Liver (tissue), 8 donors: ENCODE measurements at regions not wholly inside any gene's neighbourhood (a gene's known extent, or its start where the extent isn't known, plus 50 kb on each side); places are given as distances from the start of the nearest gene placed in this dataset.

ENCODE experiments used
- DNase-seq: peaks from one replicate; pipeline ENCODE4 v3.0.0-alpha.2; 2017; ENCODE audit warnings: low spot score
- H3K27ac ChIP-seq, 2 donors: one replicate each; pipeline ENCODE4 v1.7.0; 2013; ENCODE audit warnings: inconsistent platforms in 2 of 2, low read length in 2 of 2, control low read depth in 1 of 2, low read depth in 1 of 2, mild to moderate bottlenecking in 1 of 2
- H3K27me3 ChIP-seq, 4 donors: one replicate each; pipeline versions ENCODE4 v1.6.1 to v1.7.0; 2013; ENCODE audit warnings: low read length in 3 of 4, inconsistent platforms in 1 of 4, mild to moderate bottlenecking in 1 of 4, moderate library complexity in 1 of 4; ENCODE audit not compliant: control insufficient read depth in 4 of 4, insufficient read depth in 4 of 4
- H3K36me3 ChIP-seq, 4 donors: one replicate each; pipeline versions ENCODE4 v1.6.1 to v1.7.0; 2013; ENCODE audit warnings: low read length in 3 of 4, mild to moderate bottlenecking in 3 of 4, low read depth in 1 of 4, moderate library complexity in 1 of 4; ENCODE audit not compliant: control insufficient read depth in 4 of 4, insufficient read depth in 3 of 4
- H3K4me1 ChIP-seq, 4 donors: one replicate each; pipeline versions ENCODE4 v1.6.1 to v1.7.0; 2013; ENCODE audit warnings: low read length in 3 of 4, mild to moderate bottlenecking in 3 of 4, moderate library complexity in 1 of 4; ENCODE audit not compliant: control insufficient read depth in 4 of 4, insufficient read depth in 4 of 4
- H3K4me3 ChIP-seq, 3 donors: one replicate each; pipeline versions ENCODE4 v1.6.1 to v1.7.0; 2013; ENCODE audit warnings: low read length in 3 of 3, control low read depth in 1 of 3, low read depth in 1 of 3, mild to moderate bottlenecking in 1 of 3
- H3K9ac ChIP-seq, 2 donors: one replicate each; pipeline ENCODE4 v1.7.0; 2013; ENCODE audit warnings: low read length in 2 of 2, mild to moderate bottlenecking in 2 of 2, moderate library complexity in 2 of 2, control low read depth in 1 of 2, low read depth in 1 of 2
- H3K9me3 ChIP-seq, 4 donors: one replicate each; pipeline versions ENCODE4 v1.6.1 to v1.7.0; 2013; ENCODE audit warnings: low read length in 3 of 4; ENCODE audit not compliant: control insufficient read depth in 4 of 4
- ATF3 ChIP-seq: IDR thresholded peaks from 2 replicates; pipeline ENCODE4 v1.6.1; 2016; ENCODE audit warnings: antibody characterized with exemption
- CTCF ChIP-seq: fragments of 150-350 bp; IDR thresholded peaks from 2 replicates; pipeline ENCODE4 v1.5.1; 2017; ENCODE audit warnings: improper control_type of control experiment, low read depth, low read length; ENCODE audit not compliant: missing input control
- EGR1 ChIP-seq, 2 donors: IDR thresholded peaks; 2 replicates each; pipeline ENCODE4 v1.6.1; 2016 to 2018; ENCODE audit warnings: antibody characterized with exemption in 2 of 2, low read depth in 2 of 2
- FOXA1 ChIP-seq: IDR thresholded peaks from 2 replicates; pipeline ENCODE4 v1.6.1; 2016; ENCODE audit warnings: antibody characterized with exemption
- FOXA2 ChIP-seq: IDR thresholded peaks from 2 replicates; pipeline ENCODE4 v1.6.1; 2016; ENCODE audit warnings: antibody characterized with exemption
- GABPA ChIP-seq, 2 donors: IDR thresholded peaks in 1 of 2; conservative IDR thresholded peaks in 1 of 2; 2 replicates each; pipeline ENCODE4 v1.6.1; 2016; ENCODE audit warnings: antibody characterized with exemption in 2 of 2, mild to moderate bottlenecking in 1 of 2, moderate library complexity in 1 of 2
- HNF4A ChIP-seq, 2 donors: conservative IDR thresholded peaks; 2 replicates each; pipeline ENCODE4 v1.6.1; 2016; ENCODE audit warnings: antibody characterized with exemption in 2 of 2, mild to moderate bottlenecking in 2 of 2
- HNF4G ChIP-seq: IDR thresholded peaks from 2 replicates; pipeline ENCODE4 v1.6.1; 2016; ENCODE audit warnings: antibody characterized with exemption
- JUND ChIP-seq, 2 donors: IDR thresholded peaks; 2 replicates each; pipeline ENCODE4 v1.6.1; 2016; ENCODE audit warnings: antibody characterized with exemption in 2 of 2
- NR2F2 ChIP-seq: IDR thresholded peaks from 2 replicates; pipeline ENCODE4 v1.6.1; 2016; ENCODE audit warnings: antibody characterized with exemption
- RAD21 ChIP-seq, 2 donors: IDR thresholded peaks; 2 replicates each; pipeline ENCODE4 v1.6.1; 2016; ENCODE audit warnings: antibody characterized with exemption in 2 of 2, mild to moderate bottlenecking in 2 of 2
- REST ChIP-seq: IDR thresholded peaks from 2 replicates; pipeline ENCODE4 v1.6.1; 2016; ENCODE audit warnings: antibody characterized with exemption, mild to moderate bottlenecking
- RXRA ChIP-seq, 2 donors: IDR thresholded peaks; 2 replicates each; pipeline ENCODE4 v1.6.1; 2017 to 2018; ENCODE audit warnings: antibody characterized with exemption in 2 of 2, mild to moderate bottlenecking in 1 of 2
- SP1 ChIP-seq: IDR thresholded peaks from 2 replicates; pipeline ENCODE4 v1.6.1; 2018; ENCODE audit warnings: antibody characterized with exemption, mild to moderate bottlenecking
- TAF1 ChIP-seq: conservative IDR thresholded peaks from 2 replicates; pipeline ENCODE4 v1.6.1; 2016; ENCODE audit warnings: antibody characterized with exemption, mild to moderate bottlenecking
- YY1 ChIP-seq: IDR thresholded peaks from 2 replicates; pipeline ENCODE4 v1.6.1; 2016; ENCODE audit warnings: antibody characterized with exemption, mild to moderate bottlenecking
- WGBS: extraction: QIAGEN DNeasy Blood & Tissue Kit; methylation state at CpG from one replicate; pipeline ENCODE4 v1.1.7; 2013; 5-methylcytosine and 5-hydroxymethylcytosine counted together
- TF ChIP-seq, protein P1 (sequence below): IDR thresholded peaks from 2 replicates; pipeline ENCODE4 v1.6.1; 2016; ENCODE audit warnings: antibody characterized with exemption
- TF ChIP-seq, protein P2 (sequence below): IDR thresholded peaks from 2 replicates; pipeline ENCODE4 v1.6.1; 2016; ENCODE audit warnings: antibody characterized with exemption
- donor health status: healthy.
- donor health status: healthy.
- donor health status: healthy.
- donor health status: healthy.
- donor health status: healthy.

DNA sequence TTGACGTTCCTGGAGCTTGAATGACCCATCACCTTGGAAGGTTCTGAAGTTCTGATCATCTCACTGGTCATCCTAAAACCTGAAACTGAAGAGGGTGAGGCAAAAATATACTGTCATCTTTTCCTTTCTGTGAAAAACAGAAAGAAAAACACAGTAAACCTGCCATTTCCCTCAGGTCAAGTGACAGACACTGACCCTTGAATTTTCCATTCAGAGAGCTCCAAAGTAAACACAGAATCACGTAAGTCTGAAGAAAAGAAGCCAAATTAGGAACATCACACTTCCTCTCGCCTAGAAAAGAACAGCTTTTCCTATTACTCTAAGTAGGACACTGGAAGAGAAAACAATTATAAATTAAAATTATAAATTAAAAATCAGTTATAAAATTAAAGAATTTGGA is 78.7 kb upstream of the TGFBR2 start (continued):
- TF ChIP-seq, protein P1, sequence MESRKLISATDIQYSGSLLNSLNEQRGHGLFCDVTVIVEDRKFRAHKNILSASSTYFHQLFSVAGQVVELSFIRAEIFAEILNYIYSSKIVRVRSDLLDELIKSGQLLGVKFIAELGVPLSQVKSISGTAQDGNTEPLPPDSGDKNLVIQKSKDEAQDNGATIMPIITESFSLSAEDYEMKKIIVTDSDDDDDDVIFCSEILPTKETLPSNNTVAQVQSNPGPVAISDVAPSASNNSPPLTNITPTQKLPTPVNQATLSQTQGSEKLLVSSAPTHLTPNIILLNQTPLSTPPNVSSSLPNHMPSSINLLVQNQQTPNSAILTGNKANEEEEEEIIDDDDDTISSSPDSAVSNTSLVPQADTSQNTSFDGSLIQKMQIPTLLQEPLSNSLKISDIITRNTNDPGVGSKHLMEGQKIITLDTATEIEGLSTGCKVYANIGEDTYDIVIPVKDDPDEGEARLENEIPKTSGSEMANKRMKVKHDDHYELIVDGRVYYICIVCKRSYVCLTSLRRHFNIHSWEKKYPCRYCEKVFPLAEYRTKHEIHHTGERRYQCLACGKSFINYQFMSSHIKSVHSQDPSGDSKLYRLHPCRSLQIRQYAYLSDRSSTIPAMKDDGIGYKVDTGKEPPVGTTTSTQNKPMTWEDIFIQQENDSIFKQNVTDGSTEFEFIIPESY, result peak; percentile 60
- TF ChIP-seq NR2F2, result peak; percentile 93
- TF ChIP-seq HNF4A (conservative IDR thresholded peaks at IDR 0.05), result peak; percentile 75 to 82

DNA sequence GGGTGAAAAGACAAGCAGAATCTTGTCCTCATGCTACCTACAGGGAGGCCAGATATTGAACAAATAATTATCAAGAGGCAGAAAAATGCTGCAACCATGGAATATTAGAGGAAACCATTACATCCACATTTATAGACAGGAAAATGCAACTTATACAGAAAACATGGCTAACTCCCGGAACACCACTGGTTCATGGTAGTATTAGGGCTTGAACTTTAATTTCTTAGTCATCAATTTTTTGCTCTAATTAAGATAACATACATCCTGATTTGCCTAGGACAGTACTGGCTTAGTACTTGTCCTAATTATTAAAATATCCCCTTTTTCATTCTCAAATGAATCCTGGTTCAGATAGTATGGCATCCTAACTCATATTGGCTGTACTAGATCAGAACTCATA is 76.3 kb upstream of the TGFBR2 start:
- TF ChIP-seq NR2F2 (no peak), FOXA2 (no peak), YY1 (no peak), GABPA (IDR thresholded peaks at IDR 0.05 in 1 of 2, conservative IDR thresholded peaks at IDR 0.05 in 1 of 2) (no peak), FOXA1 (no peak), SP1 (no peak), HNF4A (conservative IDR thresholded peaks at IDR 0.05) (no peak), HNF4G (no peak), TAF1 (no peak), EGR1 (IDR thresholded peaks at IDR 0.05; ENCODE audit: low read depth in 2 of 2) (no peak), REST (no peak), RXRA (IDR thresholded peaks at IDR 0.05) (no peak), JUND (IDR thresholded peaks at IDR 0.05) (no peak), RAD21 (IDR thresholded peaks at IDR 0.05) (no peak), ATF3 (no peak), CTCF (no peak)
- TF ChIP-seq, protein P2, sequence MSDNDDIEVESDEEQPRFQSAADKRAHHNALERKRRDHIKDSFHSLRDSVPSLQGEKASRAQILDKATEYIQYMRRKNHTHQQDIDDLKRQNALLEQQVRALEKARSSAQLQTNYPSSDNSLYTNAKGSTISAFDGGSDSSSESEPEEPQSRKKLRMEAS, result no peak
- TF ChIP-seq, protein P1, result no peak
- WGBS, result 96% methylated on average over 1 of the region's 1 CpG
- Histone ChIP-seq H3K27me3 (no peaks in the 10 kb centered on the region), H3K27ac (no peak overlapping the region), H3K9me3 (no peaks in the 10 kb centered on the region), H3K36me3 (no peaks in the 10 kb centered on the region), H3K9ac (no peak overlapping the region), H3K4me1 (peaks cover 4 to 7% (median 5%) of the 10 kb centered on the region in 4 donors), H3K4me3 (no peak overlapping the region)
- DNase-seq, result no peak
